H1 (cell line): ENCODE measurements at regions not wholly inside any gene's neighbourhood (a gene's known extent, or its start where the extent isn't known, plus 50 kb on each side); places are given as distances from the start of the nearest gene placed in this dataset.
A peak's percentile ranks its signal among the peaks of the same experiment; 100 is the strongest.

Experiments
- CTCF ChIA-PET: fragments of 300-600 bp; sonication (Branson Sonifier 250); formaldehyde crosslinking; loops from one replicate; lab custom pipeline; 2021; ENCODE audit not compliant: partially characterized antibody; lab: Charles Lee
- POLR2A ChIA-PET: fragments of 300-600 bp; sonication (Branson Sonifier 250); formaldehyde crosslinking; loops from one replicate; lab custom pipeline; 2021; ENCODE audit warnings: inconsistent platforms; ENCODE audit not compliant: partially characterized antibody; lab: Charles Lee
- DNase-seq, 2 experiments: peaks; one replicate each; pipeline versions ENCODE4 v3.0.0 to v3.0.0-alpha.2; 2010 to 2022; ENCODE audit warnings: low spot score in 2 of 2, low read depth in 1 of 2, mixed read lengths in 1 of 2
- FAIRE-seq: peaks from 2 replicates; lab custom pipeline; 2011; peaks lifted over from hg19 to GRCh38; lab: Jason Lieb, UNC
- H2AFZ ChIP-seq: 2 replicates; pipeline ENCODE4 v1.8.1; 2012; ENCODE audit warnings: low read length, inconsistent platforms
- H2AK5ac ChIP-seq: 2 replicates; pipeline ENCODE4 v1.6.1; 2013; ENCODE audit warnings: low read depth, low read length
- H2BK120ac ChIP-seq: replicated peaks from 2 replicates; pipeline ENCODE3; 2013; ENCODE audit warnings: low read depth, low read length, inconsistent platforms
- H2BK12ac ChIP-seq: 2 replicates; pipeline ENCODE4 v1.6.1; 2013; ENCODE audit warnings: low read depth, low read length
- H2BK15ac ChIP-seq: 2 replicates; pipeline ENCODE4 v1.6.1; 2013; ENCODE audit warnings: low read length
- H2BK20ac ChIP-seq: 2 replicates; pipeline ENCODE4 v1.6.1; 2013; ENCODE audit warnings: low read length
- H2BK5ac ChIP-seq: 2 replicates; pipeline ENCODE4 v1.6.1; 2013; ENCODE audit warnings: low read depth, low read length
- H3K14ac ChIP-seq: 2 replicates; pipeline ENCODE4 v1.6.1; 2013; ENCODE audit warnings: inconsistent platforms; ENCODE audit not compliant: insufficient read length
- H3K18ac ChIP-seq: 2 replicates; pipeline ENCODE4 v1.6.1; 2013; ENCODE audit warnings: low read length; ENCODE audit errors: extremely low read depth
- H3K23ac ChIP-seq: 2 replicates; pipeline ENCODE4 v1.6.1; 2013; ENCODE audit warnings: inconsistent platforms; ENCODE audit not compliant: insufficient read length
- H3K23me2 ChIP-seq: 2 replicates; pipeline ENCODE4 v1.6.1; 2013; ENCODE audit warnings: low read depth, low read length
- H3K27ac ChIP-seq: 2 replicates; pipeline ENCODE4 v1.6.1; 2011; ENCODE audit warnings: low read depth, low read length, inconsistent platforms
- H3K27me3 ChIP-seq, 4 experiments: replicated peaks in 1 of 4; 1 replicate in 1 of 4; 2 replicates in 3 of 4; pipeline versions ENCODE4 v1.6.1 to v1.8.1; 2011 to 2013; ENCODE audit warnings: low read length in 3 of 4, mild to moderate bottlenecking in 3 of 4, inconsistent platforms in 2 of 4, mixed read lengths in 2 of 4, moderate library complexity in 1 of 4; ENCODE audit not compliant: control insufficient read depth in 3 of 4, insufficient read depth in 3 of 4; ENCODE audit errors: extremely low read depth in 1 of 4
- H3K36me3 ChIP-seq, 4 experiments: 2 replicates each; pipeline versions ENCODE4 v1.6.1 to v1.8.1; 2011 to 2013; ENCODE audit warnings: mild to moderate bottlenecking in 4 of 4, low read length in 3 of 4, moderate library complexity in 2 of 4, control low read depth in 1 of 4, inconsistent platforms in 1 of 4; ENCODE audit not compliant: insufficient read depth in 4 of 4, control insufficient read depth in 2 of 4
- H3K4ac ChIP-seq: replicated peaks from 2 replicates; pipeline ENCODE3; 2013; ENCODE audit warnings: low read length, low read depth, mixed read lengths, inconsistent platforms; ENCODE audit not compliant: insufficient read length
- H3K4me1 ChIP-seq, 4 experiments: replicated peaks in 1 of 4; 1 replicate in 1 of 4; 2 replicates in 3 of 4; pipeline versions ENCODE4 v1.6.1 to v1.8.1; 2011 to 2013; ENCODE audit warnings: low read length in 3 of 4, inconsistent platforms in 2 of 4, mixed read lengths in 1 of 4; ENCODE audit not compliant: insufficient read depth in 4 of 4, control insufficient read depth in 3 of 4
- H3K4me2 ChIP-seq, 2 experiments: 2 replicates each; pipeline versions ENCODE4 v1.6.1 to v1.8.1; 2011 to 2013; ENCODE audit warnings: low read depth in 2 of 2, low read length in 2 of 2, control low read depth in 1 of 2, inconsistent platforms in 1 of 2, mild to moderate bottlenecking in 1 of 2; ENCODE audit not compliant: insufficient read depth in 1 of 2
- H3K4me3 ChIP-seq, 4 experiments: fragments of 200-600, 300-600 bp in 1 of 4; sonication (generic), shearing (Covaris generic), sonication (Bioruptor Twin) in 1 of 4; 2 replicates each; pipeline versions ENCODE4 v1.5.1 to v1.8.1; 2011 to 2016; ENCODE audit warnings: low read length in 4 of 4, low read depth in 3 of 4, control low read depth in 2 of 4, inconsistent platforms in 2 of 4, mild to moderate bottlenecking in 2 of 4, mixed read lengths in 1 of 4, moderate library complexity in 1 of 4; ENCODE audit not compliant: insufficient read depth in 2 of 4; ENCODE audit errors: extremely low read depth in 1 of 4
- H3K56ac ChIP-seq: replicated peaks from 2 replicates; pipeline ENCODE3; 2013; ENCODE audit warnings: low read depth, mild to moderate bottlenecking, mixed read lengths, low read length, inconsistent platforms; ENCODE audit not compliant: insufficient read length
- H3K79me1 ChIP-seq: 2 replicates; pipeline ENCODE4 v1.6.1; 2013; ENCODE audit warnings: low read depth, low read length, control low read depth
- H3K79me2 ChIP-seq, 2 experiments: 2 replicates each; pipeline versions ENCODE4 v1.6.1 to v1.8.1; 2012 to 2013; ENCODE audit warnings: low read length in 2 of 2, mild to moderate bottlenecking in 2 of 2, inconsistent platforms in 1 of 2; ENCODE audit not compliant: insufficient read depth in 2 of 2, control insufficient read depth in 1 of 2
- H3K9ac ChIP-seq, 4 experiments: replicated peaks in 1 of 4; 1 replicate in 1 of 4; 2 replicates in 3 of 4; pipeline versions ENCODE4 v1.6.1 to v1.8.1; 2011 to 2013; ENCODE audit warnings: low read depth in 3 of 4, low read length in 3 of 4, control low read depth in 2 of 4, mild to moderate bottlenecking in 2 of 4, moderate library complexity in 2 of 4, inconsistent platforms in 1 of 4; ENCODE audit errors: extremely low read depth in 1 of 4
- H3K9me3 ChIP-seq, 2 experiments: 2 replicates each; pipeline versions ENCODE4 v1.6.1 to v1.8.1; 2012 to 2013; ENCODE audit warnings: mild to moderate bottlenecking in 2 of 2, moderate library complexity in 2 of 2, control low read depth in 1 of 2, inconsistent platforms in 1 of 2, low read depth in 1 of 2, low read length in 1 of 2, mixed read lengths in 1 of 2; ENCODE audit not compliant: insufficient read depth in 2 of 2
- H4K20me1 ChIP-seq, 2 experiments: replicated peaks in 1 of 2; 2 replicates each; pipeline versions ENCODE3 to v1.8.1; 2011 to 2013; ENCODE audit warnings: inconsistent platforms in 2 of 2, low read length in 2 of 2, mild to moderate bottlenecking in 1 of 2; ENCODE audit not compliant: insufficient read depth in 2 of 2, control insufficient read depth in 1 of 2
- H4K5ac ChIP-seq: 2 replicates; pipeline ENCODE4 v1.6.1; 2013; ENCODE audit warnings: low read length, low read depth, mixed read lengths, inconsistent platforms; ENCODE audit not compliant: insufficient read length
- H4K8ac ChIP-seq: 2 replicates; pipeline ENCODE4 v1.8.0; 2013; ENCODE audit warnings: mild to moderate bottlenecking, moderate library complexity, low read length, inconsistent platforms; ENCODE audit not compliant: insufficient read depth; ENCODE audit errors: extremely low read depth
- H4K91ac ChIP-seq: replicated peaks from 2 replicates; pipeline ENCODE3; 2013; ENCODE audit warnings: low read length, mixed read lengths, inconsistent platforms; ENCODE audit not compliant: insufficient read length
- ASH2L ChIP-seq: fragments of 200-600, 300-600 bp; sonication (generic); IDR thresholded peaks from one replicate; pipeline ENCODE4 v1.7.1; 2017; ENCODE audit warnings: low read length
- CBX5 ChIP-seq: fragments of 300-800, 300-1000 bp; sonication (generic); IDR thresholded peaks from 2 replicates; pipeline ENCODE4 v1.7.1; 2016; ENCODE audit warnings: antibody characterized with exemption, low read length, low read depth
- CBX8 ChIP-seq: fragments of 300-800, 300-1000 bp; sonication (generic); IDR thresholded peaks from 2 replicates; pipeline ENCODE4 v1.7.1; 2016; ENCODE audit warnings: low read depth, low read length, borderline replicate concordance
- KDM5A ChIP-seq: fragments of 200-600 bp; IDR thresholded peaks from 2 replicates; pipeline ENCODE4 v1.7.1; 2012; ENCODE audit warnings: mild to moderate bottlenecking, low read length, inconsistent platforms, mixed read lengths
- RAD21 ChIP-seq, 2 experiments: IDR thresholded peaks in 1 of 2; conservative IDR thresholded peaks in 1 of 2; 2 replicates each; pipeline ENCODE4 v1.6.1; 2011; ENCODE audit warnings: low read depth in 2 of 2, low read length in 2 of 2, improper control_type of control experiment in 1 of 2, inconsistent platforms in 1 of 2, mild to moderate bottlenecking in 1 of 2, moderate library complexity in 1 of 2
- SAP30 ChIP-seq: fragments of 300-600 bp; sonication (generic); IDR thresholded peaks from 2 replicates; pipeline ENCODE4 v1.7.1; 2012; ENCODE audit warnings: low read length, moderate library complexity, mild to moderate bottlenecking, inconsistent platforms; ENCODE audit not compliant: insufficient read depth, insufficient replicate concordance
- SP2 ChIP-seq: IDR thresholded peaks from 2 replicates; pipeline ENCODE4 v1.6.1; 2012; ENCODE audit warnings: mild to moderate bottlenecking, low read length, inconsistent platforms
- TBP ChIP-seq: IDR thresholded peaks from 2 replicates; pipeline ENCODE4 v1.6.1; 2011; ENCODE audit warnings: low read depth, low read length, improper control_type of control experiment
- TCF12 ChIP-seq: IDR thresholded peaks from 2 replicates; pipeline ENCODE4 v1.6.1; 2011; ENCODE audit warnings: low read depth, mild to moderate bottlenecking, low read length
- WGBS, 2 experiments: shearing (Covaris generic) in 1 of 2; methylation state at CpG; one replicate each; pipeline versions ENCODE4 v1.1.6 to v1.1.7; 2013 to 2015; ENCODE audit warnings: low lambda C conversion rate in 2 of 2, mixed read lengths in 2 of 2, inconsistent platforms in 1 of 2, low coverage in 1 of 2, missing lambda C conversion rate in 1 of 2; ENCODE audit not compliant: insufficient replicate concordance in 2 of 2, insufficient coverage in 1 of 2, insufficient read length in 1 of 2; ENCODE audit errors: extremely low coverage in 1 of 2, missing lambda C conversion rate in 1 of 2; 5-methylcytosine and 5-hydroxymethylcytosine counted together
- TF ChIP-seq, protein P1 (sequence below): IDR thresholded peaks from 2 replicates; pipeline ENCODE4 v1.6.1; 2012; ENCODE audit warnings: inconsistent platforms
- TF ChIP-seq, protein P2 (sequence below), 3 experiments: IDR thresholded peaks; 1 replicate in 2 of 3; 2 replicates in 1 of 3; pipeline versions ENCODE4 v1.5.1 to v1.6.1; 2011; ENCODE audit warnings: low read length in 3 of 3, mild to moderate bottlenecking in 3 of 3, inconsistent platforms in 2 of 3, low read depth in 1 of 3, moderate library complexity in 1 of 3; ENCODE audit not compliant: insufficient read depth in 1 of 3; ENCODE audit errors: control extremely low read depth in 1 of 3

DNA sequence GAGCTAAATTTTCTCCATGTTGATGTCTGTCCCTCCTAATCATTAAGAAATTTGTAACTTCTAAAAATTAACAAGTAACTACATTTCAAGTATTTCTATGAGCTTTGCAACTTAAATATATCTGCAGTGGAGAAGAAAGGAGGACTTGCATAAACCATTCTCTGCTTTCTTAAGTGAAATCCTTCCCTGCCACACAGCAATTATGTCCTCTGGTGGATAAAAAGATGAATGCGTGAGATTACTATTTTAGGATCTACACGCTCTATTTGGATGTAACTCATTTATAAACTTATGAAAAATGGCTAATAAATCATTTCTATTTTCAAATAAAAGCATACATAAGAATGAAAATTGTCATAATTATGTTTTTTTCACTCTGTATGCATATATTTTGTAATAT lies 338.0 kb upstream of the PTCHD4 start:
- CTCF ChIA-PET = interaction anchor here (1.0 kb wide), 1 partner anchor 14 kb away, joined by 3 read pairs; no protein-coding TSS in a partner anchor
- no peak overlapping the region for H4K5ac ChIP-seq
- H3K18ac ChIP-seq = no peak overlapping the region
- no peaks in the 10 kb centered on the region for H3K79me1 ChIP-seq
- WGBS, 2 experiments = 87% methylated on average over 2 of the region's 2 CpGs; no CpG with 5 or more reads in 1 of the 2 experiments
- no peak overlapping the region for H3K4me2 ChIP-seq
- no peak overlapping the region for H3K4me3 ChIP-seq
- no peak overlapping the region for H3K9ac ChIP-seq
- no peaks in the 10 kb centered on the region for H3K23me2 ChIP-seq
- POLR2A ChIA-PET = no interaction called here
- FAIRE-seq = no peak
- no peak overlapping the region for H2AK5ac ChIP-seq
- no peak overlapping the region for H4K91ac ChIP-seq
- H3K27ac ChIP-seq = no peak overlapping the region
- no peaks in the 10 kb centered on the region for H3K27me3 ChIP-seq
- H2BK15ac ChIP-seq = no peak overlapping the region
- H2BK5ac ChIP-seq = no peak overlapping the region
- no peaks in the 10 kb centered on the region for H4K20me1 ChIP-seq
- H4K8ac ChIP-seq = no peak overlapping the region
- H3K23ac ChIP-seq = no peak overlapping the region
- H2BK120ac ChIP-seq = no peak overlapping the region
- no peak for DNase-seq
- no peaks in the 10 kb centered on the region for H3K4me1 ChIP-seq
- H3K36me3 ChIP-seq = no peaks in the 10 kb centered on the region
- H3K14ac ChIP-seq = no peak overlapping the region
- no peak overlapping the region for H2AFZ ChIP-seq
- no peaks in the 10 kb centered on the region for H3K79me2 ChIP-seq
- no peak overlapping the region for H3K4ac ChIP-seq
- H2BK12ac ChIP-seq = no peak overlapping the region
- no peaks in the 10 kb centered on the region for H3K9me3 ChIP-seq
- no peak overlapping the region for H3K56ac ChIP-seq
- H2BK20ac ChIP-seq = no peak overlapping the region
- TF ChIP-seq CBX5 = no peak
- TF ChIP-seq, protein P1, sequence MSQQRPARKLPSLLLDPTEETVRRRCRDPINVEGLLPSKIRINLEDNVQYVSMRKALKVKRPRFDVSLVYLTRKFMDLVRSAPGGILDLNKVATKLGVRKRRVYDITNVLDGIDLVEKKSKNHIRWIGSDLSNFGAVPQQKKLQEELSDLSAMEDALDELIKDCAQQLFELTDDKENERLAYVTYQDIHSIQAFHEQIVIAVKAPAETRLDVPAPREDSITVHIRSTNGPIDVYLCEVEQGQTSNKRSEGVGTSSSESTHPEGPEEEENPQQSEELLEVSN = no peak
- TF ChIP-seq TBP = no peak
- TF ChIP-seq ASH2L = no peak
- TF ChIP-seq KDM5A = no peak
- TF ChIP-seq, protein P2, sequence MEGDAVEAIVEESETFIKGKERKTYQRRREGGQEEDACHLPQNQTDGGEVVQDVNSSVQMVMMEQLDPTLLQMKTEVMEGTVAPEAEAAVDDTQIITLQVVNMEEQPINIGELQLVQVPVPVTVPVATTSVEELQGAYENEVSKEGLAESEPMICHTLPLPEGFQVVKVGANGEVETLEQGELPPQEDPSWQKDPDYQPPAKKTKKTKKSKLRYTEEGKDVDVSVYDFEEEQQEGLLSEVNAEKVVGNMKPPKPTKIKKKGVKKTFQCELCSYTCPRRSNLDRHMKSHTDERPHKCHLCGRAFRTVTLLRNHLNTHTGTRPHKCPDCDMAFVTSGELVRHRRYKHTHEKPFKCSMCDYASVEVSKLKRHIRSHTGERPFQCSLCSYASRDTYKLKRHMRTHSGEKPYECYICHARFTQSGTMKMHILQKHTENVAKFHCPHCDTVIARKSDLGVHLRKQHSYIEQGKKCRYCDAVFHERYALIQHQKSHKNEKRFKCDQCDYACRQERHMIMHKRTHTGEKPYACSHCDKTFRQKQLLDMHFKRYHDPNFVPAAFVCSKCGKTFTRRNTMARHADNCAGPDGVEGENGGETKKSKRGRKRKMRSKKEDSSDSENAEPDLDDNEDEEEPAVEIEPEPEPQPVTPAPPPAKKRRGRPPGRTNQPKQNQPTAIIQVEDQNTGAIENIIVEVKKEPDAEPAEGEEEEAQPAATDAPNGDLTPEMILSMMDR (IDR thresholded peaks at IDR 0.05; ENCODE audit: control extremely low read depth in 1 of 3, insufficient read depth in 1 of 3, low read depth in 1 of 3, low read length in 3 of 3) = peak in 1 of 3 experiments; percentile 3; a peak in 1 of 4 replicates
- no peak for TF ChIP-seq CBX8
- peak; percentile 54 to 55 for TF ChIP-seq RAD21 (IDR thresholded peaks at IDR 0.05 in 1 of 2, conservative IDR thresholded peaks at IDR 0.05 in 1 of 2; ENCODE audit: low read depth in 2 of 2, low read length in 2 of 2)
- no peak for TF ChIP-seq SAP30
- no peak for TF ChIP-seq SP2
- no peak for TF ChIP-seq TCF12
